CD4-positive, alpha-beta T cell treated with Interleukin-1 beta for 1 hour (primary cell): ENCODE measurements at regions not wholly inside any gene's neighbourhood (a gene's known extent, or its start where the extent isn't known, plus 50 kb on each side); places are given as distances from the start of the nearest gene placed in this dataset.
"Not testable (repeated sequence)": the region's sequence is repeated elsewhere in the genome, so short reads cannot be mapped to it uniquely, and the experiment has no call there.

ENCODE experiments used
- DNase-seq, 2 donors: peaks; one replicate each; pipeline ENCODE4 v3.0.0-alpha.2; 2020 to 2022

DNA sequence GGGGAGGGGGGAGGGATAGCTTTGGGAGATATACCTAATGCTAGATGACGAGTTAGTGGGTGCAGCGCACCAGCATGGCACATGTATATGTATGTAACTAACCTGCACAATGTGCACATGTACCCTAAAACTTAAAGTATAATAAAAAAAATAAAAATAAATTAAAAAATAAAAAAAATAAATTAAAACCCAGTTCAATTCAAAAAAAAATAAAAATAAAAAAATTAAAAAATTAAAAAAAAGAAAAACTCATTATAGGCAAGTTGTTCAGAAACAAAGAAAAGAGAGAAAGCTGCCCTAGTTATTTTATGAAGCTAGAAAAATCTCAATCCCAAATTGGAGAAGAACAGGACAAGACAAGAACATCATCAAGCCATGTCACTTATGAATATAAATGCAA, 147.5 kb upstream of the PRR20G start:
- not testable (repeated sequence) for DNase-seq

DNA sequence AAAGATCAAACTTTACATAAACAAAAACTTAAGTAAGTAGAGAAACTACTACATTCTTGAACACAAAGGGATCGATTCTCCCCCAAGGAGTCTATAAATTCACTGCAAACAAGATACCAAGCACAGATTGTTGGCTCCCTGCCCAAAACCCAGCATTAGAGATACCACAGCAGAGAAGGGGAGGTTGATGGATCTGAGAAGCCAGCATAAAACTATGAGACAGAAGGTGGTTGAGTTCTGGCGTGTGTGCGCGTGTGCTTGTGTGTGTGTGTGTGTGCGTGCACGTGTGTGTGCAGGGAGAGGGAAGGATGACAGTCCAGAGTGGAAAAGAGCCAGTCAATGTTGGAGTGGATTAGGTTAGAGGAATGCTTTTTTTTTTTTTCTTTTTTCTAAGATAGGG, 143.2 kb upstream of the PRR20G start:
- no peak for DNase-seq

DNA sequence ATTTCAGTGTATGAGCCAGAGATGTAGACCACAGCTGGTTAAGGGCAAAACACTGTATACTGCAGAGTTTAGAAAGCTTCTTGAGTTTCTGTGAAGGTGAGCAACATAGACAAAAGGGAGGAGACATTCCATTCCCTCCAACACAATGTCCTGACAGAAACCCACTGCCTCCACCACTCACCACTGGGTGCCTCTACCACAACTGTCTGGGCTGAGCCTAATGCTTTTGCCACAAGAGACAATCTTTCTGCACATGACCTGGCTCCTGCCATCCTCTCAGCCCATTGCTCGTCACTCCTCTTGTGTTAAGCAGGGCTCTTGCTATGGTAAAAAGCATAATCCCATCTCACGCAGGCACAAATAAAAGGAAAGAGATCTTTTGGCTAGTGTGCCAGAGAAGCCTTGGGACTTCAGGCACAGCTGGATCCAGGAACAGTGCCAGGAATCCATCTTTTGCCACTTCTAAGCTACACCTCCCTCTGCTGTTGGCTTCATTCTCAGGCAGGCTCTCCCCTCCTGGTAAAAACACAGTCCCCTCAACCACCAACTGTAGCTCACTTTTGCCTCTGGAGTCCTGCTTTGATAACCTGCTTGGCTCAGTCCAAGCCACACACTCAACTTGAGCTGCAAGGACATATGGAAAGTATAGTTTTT, 140.6 kb upstream of the PRR20G start:
- DNase-seq = no peak

DNA sequence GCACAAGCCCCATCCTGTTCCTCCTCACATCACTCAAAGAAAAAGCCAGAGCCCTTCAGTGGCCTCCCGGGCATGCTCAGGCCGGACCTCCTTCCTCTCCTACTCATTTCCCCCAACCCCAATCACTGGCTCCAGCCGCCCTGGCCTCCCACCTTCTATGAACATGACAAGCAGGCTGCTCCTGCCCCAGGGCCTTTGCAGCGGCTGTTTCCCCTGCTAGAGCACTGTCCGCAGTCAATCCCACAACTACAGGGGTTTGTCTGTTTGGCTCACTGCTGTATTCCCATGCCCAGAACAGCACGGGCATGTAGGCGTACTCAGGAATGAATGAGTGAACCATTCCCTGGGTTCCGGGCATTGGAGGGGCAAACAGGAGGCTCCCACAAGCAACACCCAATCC, 139.8 kb upstream of the PRR20G start:
- no peak for DNase-seq

DNA sequence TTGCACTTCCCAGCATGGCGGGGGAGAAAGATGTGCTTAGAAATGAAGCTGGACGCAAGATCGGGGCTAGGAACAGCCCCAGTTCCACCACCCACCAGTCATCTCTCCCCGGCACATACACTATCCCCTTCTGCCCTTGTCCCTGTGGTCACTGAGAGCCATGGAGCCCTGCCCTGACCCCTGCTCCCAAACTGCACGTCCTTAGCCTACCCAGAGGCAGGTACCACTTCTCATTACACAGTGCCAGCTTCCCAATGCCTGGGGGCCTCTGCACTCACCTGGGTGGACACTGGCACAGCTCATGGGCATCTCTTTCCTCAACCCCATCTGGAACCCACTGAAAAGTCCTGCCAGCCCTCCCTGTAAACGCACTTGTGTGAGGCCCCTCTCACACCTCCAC, 139.3 kb upstream of the PRR20G start:
- DNase-seq = no peak

DNA sequence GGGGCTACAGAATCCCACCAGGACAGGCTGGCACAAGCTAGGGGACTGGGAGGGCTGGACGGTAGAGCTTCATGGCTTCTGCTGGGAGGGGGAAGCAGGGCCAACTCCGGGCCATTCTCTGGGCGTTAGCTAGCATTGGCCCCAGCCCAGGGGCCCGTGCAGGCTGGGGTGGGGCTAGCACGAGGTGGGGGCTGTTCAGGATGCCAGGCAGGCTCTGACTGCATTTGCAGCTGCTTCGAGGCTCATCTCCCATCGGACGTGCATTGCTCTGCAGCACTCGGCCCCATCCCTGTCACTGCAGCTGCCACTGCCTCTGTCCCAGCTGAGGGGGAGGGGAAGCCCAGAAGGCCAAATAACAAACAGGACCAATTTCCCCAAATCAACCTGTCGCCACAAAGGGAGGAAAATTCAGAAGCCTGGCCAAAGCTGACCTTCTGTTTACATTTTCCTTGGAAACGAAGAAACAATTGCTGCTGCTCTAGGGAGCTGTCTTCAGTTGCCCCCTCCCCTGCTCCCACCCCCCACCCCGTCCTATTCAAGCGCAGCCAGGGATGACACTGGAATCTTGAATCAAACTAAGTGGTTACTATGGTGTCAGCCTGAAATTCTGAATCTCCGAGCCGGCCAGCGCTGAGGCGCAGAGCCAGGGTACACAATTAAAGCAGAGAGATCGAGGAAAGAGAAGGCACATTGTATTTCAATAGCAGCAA, 138.8 kb upstream of the PRR20G start:
- no peak for DNase-seq

DNA sequence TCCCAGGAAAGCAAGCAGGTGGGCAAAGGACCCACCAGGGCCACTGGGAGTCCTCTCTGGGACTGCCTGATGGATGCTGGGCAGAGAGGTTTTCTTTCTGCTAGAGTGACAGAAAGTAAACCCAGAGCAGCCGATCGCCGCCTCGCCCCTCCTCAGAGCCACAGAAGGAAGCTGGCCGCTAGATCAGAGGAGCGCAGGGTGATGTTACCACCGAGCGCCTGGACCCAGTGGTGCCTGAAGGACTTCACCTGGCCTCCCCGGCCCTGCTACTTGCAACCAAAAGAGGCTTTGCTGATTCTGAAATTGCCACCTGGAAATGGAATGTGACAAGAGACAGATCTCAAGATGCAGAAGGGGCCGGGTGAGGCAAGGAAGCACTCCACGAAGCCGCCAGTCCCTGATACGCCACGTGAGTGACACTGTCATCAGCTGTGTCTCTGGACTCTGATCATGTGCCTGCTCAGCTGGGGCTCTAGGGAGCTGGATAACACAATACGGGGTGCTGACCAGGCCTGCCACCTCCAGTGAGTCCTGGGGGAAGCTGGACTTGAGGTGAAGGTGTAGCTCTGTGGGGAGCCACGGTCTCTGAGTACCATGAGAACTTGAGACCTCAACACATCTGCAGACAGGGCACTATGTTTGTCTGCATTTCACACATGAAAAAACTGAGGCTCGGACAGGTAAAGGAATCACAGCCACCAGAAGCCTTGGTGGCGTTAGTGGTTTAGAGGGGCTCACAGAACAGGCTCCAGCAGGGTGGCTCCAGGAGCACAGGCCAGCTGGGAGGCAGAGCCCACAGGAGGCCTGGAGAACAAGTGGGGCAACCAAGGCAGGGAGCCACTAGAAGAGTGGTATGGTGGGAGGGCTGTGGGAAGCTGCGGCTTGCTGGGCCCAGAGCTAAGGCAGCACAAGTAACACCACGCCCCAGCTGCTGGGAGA, 137.9 kb upstream of the PRR20G start:
- DNase-seq = no peak

DNA sequence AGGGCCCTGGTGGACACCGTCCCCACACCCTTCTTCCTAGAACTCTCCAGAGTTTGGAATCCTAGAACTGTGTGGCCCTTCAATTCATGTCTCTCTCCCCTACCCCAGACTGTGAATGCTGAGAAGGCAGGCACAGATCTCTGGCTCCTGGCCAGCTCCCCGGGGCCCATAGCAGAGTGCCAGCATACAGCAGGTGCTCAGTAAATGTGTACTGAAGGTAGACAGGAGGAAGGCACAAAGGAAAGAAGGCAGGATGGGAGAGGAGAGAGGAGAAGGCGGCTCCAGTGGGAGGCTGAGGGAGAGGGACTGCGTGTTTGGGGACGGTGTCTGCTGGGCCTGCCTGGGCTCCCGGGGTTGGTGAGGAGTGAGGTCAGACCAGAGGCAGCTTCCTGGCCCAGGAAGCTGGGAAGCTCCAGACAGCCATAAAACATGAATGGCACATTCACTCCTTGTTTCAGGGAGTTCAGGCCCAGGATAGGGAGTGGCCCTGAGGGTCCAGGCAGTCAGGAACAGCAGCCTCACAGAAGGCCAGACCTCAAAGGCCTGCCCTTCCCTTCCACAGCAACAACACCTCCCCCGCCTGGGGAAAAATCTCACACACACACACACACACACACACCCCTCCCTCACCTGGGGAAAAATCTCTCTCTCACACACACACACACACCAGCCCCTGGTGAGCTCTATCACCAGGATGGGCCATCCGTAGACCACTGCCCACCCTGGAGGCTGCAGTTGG, 137.1 kb upstream of the PRR20G start:
- DNase-seq = no peak

DNA sequence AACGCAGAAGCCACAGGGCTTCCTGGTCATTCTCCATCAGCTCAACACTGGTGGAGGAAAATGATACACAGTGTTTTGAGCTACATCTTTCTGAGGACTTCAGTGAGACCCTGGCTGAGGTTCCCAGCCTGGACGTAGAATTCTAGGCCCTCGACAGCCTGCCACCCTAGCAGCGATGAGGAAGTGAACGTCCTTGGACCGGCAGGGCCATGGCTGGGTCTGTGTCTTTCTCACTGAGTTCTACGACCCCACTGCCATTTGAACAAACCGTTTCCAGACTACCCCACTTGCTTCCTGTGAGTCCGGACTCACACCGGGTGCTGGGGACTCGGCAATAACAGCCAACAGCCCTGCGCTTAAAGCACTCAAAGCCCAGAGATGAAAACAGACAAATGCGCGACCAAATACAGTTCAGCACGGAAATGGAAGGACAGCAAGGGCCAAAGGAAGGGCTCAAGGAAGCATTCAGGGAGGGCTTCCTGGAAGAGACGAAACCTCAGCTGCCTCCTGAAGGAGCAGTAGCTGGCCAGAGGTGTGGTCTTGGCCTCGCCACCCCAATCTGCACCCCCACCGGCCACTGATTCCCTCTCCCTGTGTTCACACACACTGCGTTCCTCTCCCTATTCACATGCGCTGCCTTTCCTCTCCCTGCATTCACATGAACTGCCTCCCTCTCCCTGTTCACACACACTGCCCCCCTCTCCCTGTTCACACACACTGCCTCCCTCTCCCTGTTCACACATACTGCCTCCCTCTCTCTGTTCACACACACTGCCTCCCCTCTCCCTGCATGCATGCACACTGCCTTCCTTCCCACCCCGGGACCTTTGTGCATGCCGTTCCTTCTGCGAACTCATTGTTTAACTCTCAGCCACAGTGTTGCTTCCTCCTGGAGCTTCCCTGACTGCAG, 136.3 kb upstream of the PRR20G start:
- no peak for DNase-seq

DNA sequence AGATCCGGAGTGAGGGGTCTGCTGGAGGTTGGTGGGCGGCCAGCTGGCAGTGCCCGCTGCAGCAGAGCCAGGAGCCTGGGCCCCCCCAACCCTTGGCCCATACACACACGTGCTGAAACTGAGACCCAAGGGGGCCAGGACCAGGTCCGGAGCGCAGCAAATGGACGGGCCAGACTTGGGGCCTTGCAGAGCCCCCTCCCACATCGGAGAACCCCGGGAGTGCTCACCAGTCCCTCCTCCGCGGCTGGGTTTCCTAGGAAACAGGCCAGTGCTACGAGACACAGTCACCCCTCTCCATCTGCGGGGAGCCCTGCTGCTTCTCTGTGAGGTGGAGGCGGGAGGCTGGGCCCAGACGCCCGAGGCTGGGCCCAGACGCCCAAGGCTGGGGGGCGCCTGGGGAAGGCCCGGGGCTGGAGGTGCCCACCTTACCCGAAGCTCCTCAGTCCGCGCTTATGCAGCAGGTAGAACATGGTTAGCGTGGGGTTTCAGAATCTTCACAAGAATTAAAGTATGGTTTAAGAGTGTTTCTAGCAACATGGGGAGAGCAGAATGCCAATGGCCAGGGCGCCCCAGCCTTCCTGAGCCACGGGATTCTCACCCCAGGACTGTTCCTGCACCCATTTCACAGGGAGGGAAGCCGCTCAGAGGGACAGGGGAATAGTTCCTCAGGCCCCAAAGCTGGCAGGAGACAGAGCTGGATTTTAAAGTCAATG, 135.0 kb upstream of the PRR20G start:
- no peak for DNase-seq

DNA sequence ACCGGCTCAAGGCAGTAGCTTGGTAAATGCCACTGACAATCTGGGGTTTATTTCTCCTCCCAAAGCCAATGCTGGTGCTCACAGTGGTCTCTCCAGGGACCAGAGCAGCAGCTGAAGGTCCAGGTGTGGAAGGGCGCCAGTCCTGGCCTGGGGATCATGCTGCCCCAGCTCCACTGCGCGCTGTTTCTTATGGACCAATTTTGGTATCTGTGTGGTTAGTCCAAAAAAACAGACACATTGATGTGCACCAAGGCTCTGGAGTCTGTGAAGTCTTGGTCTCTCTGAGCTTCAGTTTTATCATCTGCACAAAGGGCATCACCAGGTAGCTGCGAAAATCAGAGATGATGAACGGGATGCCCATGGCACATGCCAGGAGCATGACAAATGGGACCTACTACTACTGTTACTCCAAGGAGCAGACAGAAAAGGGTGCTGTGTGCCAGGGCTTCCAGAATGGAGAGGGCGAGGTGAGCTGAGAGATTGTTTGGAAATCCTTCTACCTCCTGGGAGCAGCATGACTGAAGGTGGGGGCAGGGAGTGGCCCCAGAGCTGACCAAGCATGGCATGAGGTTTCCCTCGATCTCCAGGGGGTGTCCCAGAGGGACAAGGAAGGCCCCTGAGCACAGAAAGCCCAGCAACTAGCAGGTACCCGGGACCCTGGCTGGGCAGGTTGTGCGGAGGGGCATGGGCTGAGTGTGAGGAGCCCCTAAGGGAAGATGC, 134.3 kb upstream of the PRR20G start:
- no peak for DNase-seq

DNA sequence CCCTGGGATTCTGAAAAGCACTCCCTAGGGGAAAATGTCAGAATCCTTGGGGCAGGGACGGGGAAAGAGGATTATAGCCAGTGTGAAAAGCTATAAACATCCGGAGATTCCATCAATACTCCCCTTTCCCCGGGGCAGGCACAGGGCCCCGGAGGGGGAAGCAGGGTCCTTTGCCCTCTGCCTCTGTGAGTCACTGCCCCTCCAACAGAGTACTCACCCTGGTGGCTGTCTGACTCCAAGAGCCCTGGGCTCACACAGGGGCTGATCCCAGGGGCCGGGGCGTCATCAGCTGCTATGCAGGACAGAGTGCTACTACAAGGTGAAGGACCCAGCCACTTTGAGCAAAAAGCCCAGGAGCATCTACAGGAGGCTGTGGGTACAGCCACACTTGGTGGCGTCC, 133.0 kb upstream of the PRR20G start:
- DNase-seq = no peak

DNA sequence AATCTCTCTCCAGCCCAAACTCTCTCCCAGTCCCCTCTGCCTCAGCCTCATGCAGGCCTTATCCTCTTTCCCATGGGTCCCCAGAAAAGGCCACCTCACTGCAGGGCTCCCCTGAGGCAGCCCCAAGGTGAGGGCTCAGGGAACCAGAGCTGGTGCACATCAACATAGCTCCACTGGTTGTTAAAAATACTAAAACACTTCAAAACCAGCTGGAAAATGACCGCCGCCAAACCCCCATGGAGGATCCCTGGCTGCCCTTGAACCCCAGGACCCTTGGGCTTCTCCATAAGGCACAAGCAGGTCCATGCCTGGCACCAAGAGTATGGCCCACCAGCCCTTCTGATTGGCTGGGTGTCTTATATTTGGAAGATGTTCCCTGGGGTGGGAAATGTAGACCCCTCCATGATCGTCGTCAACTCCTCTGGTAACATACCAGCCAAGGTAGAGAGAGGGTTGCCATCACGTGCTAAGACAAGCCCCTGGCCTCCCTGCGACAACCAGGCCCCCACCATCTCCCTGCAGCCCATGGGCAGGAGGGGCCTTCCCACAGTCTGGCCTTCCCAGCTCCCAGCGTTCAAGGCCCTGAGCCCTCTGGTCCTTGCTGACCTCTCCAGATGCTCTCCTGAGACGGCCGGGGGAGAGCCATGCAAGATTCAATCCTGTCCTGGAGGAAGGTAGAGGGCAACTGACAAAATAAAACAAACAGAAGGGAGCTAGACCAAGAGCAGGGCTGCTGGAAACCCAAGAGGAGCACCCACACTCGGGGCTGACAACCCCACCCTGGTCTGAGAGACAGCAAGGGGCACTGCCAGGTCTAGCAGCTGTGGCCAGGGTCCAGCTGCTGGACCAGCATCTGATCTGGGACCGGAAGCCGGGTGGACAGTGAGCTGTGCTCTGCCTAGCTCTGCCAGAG, 132.1 kb upstream of the PRR20G start:
- no peak for DNase-seq

DNA sequence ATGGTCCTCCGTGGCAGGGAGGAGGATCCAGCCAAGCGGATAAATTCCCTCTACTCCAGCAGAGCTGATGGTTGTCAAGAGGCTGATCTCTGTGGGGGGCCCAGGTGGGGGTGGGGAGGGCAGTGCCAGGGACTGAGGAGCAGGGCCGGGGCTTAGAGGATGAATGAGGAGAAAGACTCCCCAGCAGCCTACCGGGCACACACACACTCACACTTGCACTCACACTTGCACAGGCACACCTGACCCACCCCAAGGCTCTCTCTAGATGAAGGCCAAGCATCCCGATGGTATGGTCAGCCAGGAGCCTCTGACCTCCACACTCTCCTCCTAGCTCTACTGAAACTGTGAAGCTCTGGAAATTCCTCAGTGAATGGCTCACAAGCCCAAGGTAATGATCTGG, 131.3 kb upstream of the PRR20G start:
- no peak for DNase-seq

DNA sequence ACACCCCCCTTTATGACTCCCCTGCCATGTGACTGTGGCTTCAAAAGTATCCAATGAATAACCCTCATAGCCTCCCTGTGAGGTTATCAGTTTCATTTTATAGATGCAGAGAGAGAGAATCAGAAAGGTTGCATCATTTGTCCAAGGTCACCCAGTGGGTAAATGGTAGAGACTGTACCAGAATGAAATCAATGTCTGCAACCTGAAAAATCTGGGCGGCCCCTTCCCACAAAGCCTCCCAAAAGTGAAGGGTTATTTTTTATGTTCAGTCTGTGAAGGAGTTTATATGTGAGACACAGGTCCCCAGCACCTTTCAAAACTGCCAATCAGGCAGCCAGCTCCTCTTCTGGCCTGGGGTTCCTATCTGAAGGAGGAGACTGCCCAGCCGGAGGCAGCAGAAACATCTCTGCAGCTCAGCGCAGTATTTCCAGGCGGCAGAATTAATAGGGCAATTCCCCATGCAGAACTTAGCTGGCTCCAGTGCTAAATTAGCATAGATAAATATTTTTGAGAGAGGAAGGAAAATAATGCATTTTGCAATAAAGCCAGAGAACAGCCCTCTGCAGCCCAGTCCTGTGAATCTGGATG, 130.8 kb upstream of the PRR20G start:
- DNase-seq = no peak

DNA sequence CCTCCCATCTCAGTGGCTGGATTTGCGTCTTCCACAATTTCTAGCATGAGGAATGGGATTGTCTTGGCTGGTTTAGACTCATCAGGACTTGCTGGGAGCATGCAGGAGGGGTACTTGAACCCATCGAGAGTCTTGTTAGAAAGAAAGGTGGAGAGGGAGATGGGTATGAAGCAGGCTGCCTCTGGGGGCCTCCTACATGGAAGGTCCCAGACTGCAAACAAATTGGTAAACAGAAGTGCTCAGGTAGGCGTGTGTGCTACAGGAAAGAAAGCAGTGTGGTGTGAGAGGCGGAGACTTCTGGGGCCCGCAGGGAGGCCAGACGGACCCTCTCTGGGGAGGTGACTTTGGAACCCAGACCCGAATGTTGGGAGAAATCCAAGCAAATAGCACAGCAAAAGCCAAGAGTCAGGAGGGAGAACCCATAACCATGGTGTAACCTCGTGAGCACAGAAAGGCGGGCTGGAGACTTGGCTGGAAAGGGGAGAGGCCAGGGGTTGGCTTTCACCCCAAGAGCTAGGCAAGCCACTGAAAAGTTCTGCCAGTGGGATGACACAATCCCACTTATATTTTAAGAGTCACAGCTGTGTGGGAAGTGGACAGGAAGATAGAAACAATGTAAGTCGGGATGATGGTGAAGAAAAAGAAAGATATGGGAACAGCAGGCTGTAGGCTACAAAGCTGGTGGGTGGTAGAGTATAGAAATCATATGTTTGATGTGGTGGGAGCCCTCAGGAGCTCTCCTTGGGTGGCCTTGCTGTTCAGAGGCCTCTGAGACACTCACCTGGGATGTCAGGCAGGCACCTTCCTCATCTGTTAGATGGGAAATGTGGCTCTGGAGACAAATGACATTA, 130.1 kb upstream of the PRR20G start:
- DNase-seq = no peak

DNA sequence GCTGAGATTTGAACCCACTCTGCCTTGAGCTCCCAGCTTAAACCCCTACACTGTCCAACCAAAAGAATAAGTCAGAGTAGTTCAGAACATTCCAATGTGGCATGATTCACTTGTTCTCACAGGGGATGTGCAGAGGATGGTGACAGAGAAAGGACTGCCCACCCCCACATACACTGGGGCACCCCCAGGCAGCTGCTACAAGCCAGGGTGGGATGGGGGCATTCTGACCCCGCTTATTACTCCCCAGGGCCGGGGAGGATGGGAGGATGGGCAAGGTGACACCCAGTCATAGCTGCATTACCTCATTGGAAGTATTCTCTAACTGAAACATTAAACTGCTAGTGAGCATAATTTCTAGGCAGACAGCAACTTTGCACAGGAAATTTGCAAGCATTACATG, 126.0 kb upstream of the PRR20G start:
- no peak for DNase-seq

DNA sequence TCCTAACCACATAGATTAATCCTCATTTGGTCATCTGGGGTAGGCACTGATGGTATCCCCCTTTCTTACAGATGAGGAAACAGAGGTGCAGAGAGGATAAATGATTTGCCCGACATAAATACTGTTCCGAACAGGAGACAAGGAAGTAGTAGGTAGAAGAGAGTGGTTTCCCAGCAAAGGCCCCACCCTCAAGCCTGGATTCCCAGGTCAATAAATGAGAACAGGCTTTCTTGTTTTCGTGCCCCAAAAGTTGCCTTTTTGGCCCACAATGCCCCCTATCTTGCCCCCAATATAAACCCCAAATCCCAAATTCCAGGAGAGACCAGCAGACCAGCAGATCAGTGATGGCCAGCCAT, 125.5 kb upstream of the PRR20G start:
- no peak for DNase-seq
